ENCODE measurements at regions not wholly inside any gene's neighbourhood (a gene's known extent, or its start where the extent isn't known, plus 50 kb on each side); places are given as distances from the start of the nearest gene placed in this dataset.

DNA sequence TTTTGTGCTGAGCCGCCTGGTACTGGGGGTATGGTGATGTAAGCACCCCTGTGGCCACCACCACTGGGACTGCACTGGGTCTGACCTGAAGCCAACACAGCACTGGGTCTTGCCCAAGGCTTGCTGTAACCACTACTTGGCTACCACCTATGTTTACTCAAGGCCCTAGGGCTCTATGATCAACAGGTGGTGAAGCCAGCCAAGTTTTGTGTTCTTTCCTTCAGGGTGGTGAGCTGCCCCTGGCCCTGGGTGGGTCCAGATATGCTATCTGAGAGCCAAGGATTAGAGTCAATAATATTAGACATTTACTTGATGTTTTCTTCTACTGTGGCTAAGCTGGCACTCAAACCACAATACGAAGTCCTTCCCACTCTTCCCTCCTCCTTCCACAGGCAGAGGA lies 55.1 kb upstream of the PAGE4 start:
- FAIRE-seq, result no peak

DNA sequence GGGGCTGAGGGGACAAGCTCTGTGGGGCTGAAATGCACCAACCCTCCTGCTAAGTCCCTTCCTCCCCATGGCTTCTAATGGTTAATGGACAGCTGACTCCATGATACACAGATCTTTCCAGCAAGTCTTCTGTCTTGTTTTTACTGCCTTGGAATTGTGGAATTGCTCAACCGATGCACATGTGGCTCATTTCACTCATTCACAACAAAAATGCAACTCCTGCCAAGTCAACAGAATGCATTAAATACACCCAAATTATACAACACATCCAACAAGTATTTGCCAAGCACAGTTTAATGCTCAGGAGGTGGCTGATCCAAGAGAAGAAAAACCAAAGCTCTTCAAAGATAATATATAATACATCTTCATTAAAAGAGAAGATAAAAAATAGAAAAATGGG lies 61.9 kb upstream of the PAGE4 start:
- no peak for FAIRE-seq

DNA sequence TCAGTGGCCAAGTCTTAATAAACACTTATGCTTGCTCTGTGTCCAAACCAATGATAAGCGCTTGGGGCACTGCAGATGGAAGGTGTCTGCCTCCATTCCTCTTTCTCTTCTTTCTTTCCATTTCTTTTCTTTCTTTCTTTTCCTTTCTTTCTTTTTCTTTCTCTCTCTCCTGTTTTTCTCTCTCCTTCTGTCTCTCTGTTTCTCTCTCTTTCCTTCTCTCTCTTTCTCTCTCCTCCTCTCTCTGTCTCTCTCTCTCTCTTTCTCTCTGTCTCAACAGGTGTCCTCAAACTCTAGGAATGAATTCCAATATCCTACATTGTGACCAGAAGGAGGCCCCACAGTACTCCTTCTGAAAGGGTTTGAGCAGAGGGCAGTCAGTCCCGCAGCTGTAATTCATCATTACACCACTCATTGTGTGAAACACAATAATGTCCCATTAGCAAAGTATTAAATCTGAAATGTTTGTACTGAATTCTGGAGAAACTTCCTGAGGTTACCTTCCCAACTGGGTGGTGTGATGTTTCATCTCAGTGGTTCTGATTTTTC lies 66.5 kb upstream of the PAGE1 start:
- no peak for FAIRE-seq

DNA sequence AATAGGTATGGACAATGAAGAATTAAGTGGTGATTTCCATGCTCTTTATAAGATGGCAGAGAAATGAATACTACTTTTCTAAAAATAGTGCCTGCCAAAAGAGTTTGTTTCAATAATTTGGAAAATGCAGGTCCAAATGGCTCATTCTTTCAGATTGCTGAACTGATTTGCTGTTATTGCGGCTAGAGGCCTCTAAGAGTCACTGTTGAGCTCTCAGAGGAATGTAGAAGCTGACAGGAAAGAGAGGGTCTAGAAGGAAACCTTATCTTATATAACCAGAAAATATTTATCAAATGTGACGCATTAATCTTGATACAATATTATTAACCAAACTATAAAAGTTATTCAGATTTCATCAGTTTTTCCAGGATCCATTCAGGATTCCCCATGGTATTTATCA lies 65.7 kb upstream of the PAGE1 start:
- FAIRE-seq, result peak; percentile 87

DNA sequence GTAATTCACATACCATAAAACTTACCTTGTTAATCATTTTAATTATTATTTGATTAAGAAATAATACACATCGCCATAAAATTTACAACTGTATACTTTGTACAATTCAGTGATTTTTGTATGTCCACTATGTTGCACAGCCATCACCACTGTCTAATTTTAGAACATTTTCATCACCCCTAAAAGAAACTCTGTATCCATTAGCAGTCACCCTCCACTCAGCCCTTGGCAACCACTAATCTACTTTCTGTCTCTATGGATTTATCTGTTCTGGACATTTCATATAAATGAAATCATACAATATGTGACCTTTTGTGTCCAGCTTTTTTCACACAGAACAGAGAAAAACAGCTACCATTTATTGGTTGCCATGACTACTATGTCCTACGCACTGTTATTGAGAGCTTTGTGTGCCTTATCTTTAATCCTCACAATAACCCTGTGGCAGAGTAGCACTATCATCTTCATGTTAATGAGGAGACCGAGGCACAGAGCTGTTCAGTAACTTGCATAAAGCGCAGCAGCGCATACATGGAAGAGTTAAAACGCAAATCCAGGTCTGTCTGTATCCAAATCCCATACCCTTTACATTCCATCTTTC lies 64.6 kb upstream of the PAGE1 start:
- FAIRE-seq, result no peak

DNA sequence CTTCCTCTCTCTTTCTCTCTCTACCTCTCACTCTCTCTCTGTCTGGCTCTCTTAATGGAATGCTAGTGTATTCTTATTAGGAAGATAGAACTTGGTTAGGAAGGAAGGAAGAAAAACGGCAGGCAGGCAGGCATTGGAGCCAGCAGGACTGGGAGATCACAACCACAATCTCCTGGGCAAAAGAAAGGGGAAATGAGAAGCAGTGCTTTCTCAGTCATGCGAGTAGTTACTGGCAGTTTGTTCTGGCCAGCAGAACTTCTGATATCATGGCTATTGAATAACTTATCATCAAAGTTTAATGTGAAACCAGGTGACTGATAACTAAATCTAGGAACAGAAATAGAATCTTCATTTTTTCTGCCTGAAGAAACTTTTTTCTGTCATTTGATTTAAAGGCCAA lies 60.9 kb upstream of the PAGE1 start:
- no peak for FAIRE-seq

DNA sequence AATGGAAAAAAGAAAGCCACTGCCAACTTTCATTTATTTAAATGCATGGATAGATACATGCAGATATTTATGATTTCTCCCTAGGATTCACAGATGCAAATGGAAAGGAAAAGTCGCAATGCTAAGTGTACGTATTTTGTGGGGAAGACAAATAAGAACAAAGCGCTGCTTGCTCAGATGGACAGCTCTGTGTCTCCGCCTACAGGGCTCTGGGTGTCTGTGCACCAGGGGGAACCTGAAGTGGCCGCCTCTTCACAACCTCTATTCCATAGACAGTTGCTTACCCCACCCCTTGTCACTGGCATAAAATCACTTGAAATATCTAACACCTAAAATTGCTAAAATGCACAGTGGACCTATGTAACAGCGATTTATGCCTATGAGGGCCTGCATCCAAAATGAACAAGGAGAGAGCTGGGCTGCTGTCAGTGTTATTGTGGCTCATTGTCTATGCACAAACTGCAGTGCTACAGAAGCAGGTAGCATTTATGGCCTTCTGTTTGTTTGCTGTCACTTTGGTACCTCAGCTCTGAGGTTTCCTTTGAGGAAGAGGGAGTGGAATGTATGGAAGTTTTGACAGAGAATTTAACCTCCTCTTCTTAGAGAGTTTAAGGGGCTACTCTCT lies 58.6 kb upstream of the PAGE1 start:
- no peak for FAIRE-seq

DNA sequence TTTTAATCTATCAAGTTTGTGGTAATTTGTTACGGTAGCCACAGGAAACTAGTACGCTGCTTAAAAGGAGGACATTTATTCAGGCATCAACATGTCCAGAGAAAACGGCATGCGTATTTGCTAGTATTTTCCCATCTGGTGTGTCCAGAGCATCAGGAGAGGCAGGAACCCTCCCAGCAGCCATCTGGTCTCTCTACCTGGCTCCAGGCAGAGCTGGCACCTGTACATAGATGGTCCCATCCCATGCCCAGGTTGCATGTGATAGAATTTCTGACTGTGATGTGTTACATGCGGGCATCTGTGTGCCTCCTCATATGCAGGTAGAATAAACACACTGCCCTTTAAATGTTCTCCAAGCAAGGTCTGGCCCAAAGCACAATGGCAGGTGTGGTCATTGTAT lies 57.9 kb upstream of the PAGE1 start:
- no peak for FAIRE-seq

DNA sequence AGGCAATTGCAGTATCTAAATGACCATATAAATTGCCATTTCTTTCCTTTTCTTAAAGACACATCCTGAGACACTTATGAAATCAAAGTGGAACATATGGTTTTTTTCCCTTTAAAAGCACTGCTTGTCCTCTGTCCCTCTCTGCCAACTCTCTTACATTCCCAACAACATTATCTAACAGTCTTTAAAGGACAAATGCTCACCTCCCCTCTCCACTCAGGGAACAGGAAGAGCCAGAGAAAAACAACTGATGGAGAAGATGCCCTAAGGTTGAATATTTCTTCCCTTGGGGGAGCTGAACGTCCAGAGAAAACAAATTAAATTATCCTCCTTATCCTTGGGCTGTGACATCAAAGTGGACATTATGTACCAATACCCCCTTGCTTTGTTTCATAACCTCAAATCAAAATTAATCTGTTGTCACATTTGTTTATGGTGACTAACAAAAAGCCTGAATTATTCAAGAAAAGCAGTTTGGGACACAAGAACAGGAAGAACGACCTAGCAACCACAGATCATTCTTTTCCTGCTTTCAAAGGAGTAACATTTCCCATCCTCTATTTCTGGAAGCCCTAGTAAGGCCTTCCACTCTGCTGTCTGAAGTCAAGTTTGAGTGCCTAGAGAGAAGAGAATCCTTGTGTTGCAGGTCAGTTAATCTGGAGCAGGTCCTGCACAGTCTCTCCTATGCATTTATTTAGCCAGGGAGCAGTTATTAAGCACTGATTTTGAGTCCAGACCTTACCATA lies 52.6 kb upstream of the PAGE1 start:
- no peak for FAIRE-seq

DNA sequence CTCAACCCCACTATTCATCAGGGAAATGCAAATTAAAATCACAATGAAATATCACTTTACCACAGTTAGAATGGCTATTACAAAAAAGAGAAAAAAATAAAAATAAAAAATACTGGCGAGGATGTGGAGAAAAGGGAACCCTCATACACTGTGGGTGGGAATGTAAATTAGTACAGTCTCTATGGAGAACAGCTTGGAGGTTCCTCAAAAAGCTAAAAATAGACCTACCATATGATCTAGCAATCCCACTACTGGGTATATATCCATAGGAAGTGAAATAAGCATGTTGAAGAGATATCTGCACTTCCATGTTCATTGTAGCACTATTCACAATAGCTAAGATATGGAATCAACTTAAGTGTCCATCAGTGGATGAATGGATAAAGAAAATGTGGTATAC lies 50.5 kb upstream of the PAGE1 start:
- FAIRE-seq, result no peak

All from TTC549 (cell line).